Smooth muscle cell (in vitro differentiated cells): ENCODE measurements at regions not wholly inside any gene's neighbourhood (a gene's known extent, or its start where the extent isn't known, plus 50 kb on each side); places are given as distances from the start of the nearest gene placed in this dataset.

Source experiments
- DNase-seq: peaks from one replicate; lab custom pipeline; 2025; ENCODE audit not compliant: unreplicated experiment; lab: John Stamatoyannopoulos, UW
- H2AFZ ChIP-seq: fragments of 200-600 bp; sonication (generic); 2 replicates; pipeline ENCODE4 v1.6.0; 2016; ENCODE audit warnings: antibody characterized with exemption, low read depth, mild to moderate bottlenecking
- H3F3A ChIP-seq: fragments of 200-600 bp; sonication (generic); 2 replicates; pipeline ENCODE4 v1.6.0; 2017; ENCODE audit warnings: antibody characterized with exemption, low read depth
- H3K27ac ChIP-seq: fragments of 200-600 bp; sonication (generic); 2 replicates; pipeline ENCODE4 v1.5.1; 2016; ENCODE audit warnings: low read depth, mild to moderate bottlenecking
- H3K27me3 ChIP-seq: fragments of 200-600 bp; sonication (generic); 2 replicates; pipeline ENCODE4 v1.6.1; 2016; ENCODE audit warnings: low read depth, mild to moderate bottlenecking
- H3K36me3 ChIP-seq: fragments of 200-600 bp; sonication (generic); 2 replicates; pipeline ENCODE4 v1.5.1; 2016; ENCODE audit warnings: low read depth
- H3K4me1 ChIP-seq: fragments of 200-600 bp; sonication (generic); 2 replicates; pipeline ENCODE4 v1.5.1; 2016; ENCODE audit warnings: low read depth
- H3K4me2 ChIP-seq: fragments of 200-600 bp; sonication (generic); 2 replicates; pipeline ENCODE4 v1.6.0; 2016; ENCODE audit warnings: mild to moderate bottlenecking
- H3K4me3 ChIP-seq: fragments of 200-600 bp; sonication (generic); 2 replicates; pipeline ENCODE4 v1.5.1; 2016; ENCODE audit warnings: mild to moderate bottlenecking
- H3K79me2 ChIP-seq: fragments of 200-600 bp; sonication (generic); 2 replicates; pipeline ENCODE4 v1.6.0; 2016; ENCODE audit warnings: low read depth, mild to moderate bottlenecking
- H3K9ac ChIP-seq: fragments of 200-600 bp; sonication (generic); 2 replicates; pipeline ENCODE4 v1.6.0; 2016; ENCODE audit warnings: low read depth
- H3K9me3 ChIP-seq: fragments of 200-600 bp; sonication (generic); replicated peaks from 2 replicates; pipeline ENCODE4 v1.5.1; 2016; ENCODE audit warnings: low read depth
- H4K20me1 ChIP-seq: fragments of 200-600 bp; sonication (generic); 2 replicates; pipeline ENCODE4 v1.6.0; 2016; ENCODE audit warnings: low read depth
- WGBS: methylation state at CpG from one replicate; pipeline ENCODE4 v1.1.7; 2016; ENCODE audit warnings: low lambda C conversion rate; 5-methylcytosine and 5-hydroxymethylcytosine counted together
- TF ChIP-seq, protein P1 (sequence below): fragments of 200-600 bp; sonication (generic); IDR thresholded peaks from 2 replicates; pipeline ENCODE4 v1.5.1; 2017; ENCODE audit warnings: borderline replicate concordance, mild to moderate bottlenecking, antibody characterized with exemption; ENCODE audit not compliant: insufficient read depth, poor library complexity, severe bottlenecking

DNA sequence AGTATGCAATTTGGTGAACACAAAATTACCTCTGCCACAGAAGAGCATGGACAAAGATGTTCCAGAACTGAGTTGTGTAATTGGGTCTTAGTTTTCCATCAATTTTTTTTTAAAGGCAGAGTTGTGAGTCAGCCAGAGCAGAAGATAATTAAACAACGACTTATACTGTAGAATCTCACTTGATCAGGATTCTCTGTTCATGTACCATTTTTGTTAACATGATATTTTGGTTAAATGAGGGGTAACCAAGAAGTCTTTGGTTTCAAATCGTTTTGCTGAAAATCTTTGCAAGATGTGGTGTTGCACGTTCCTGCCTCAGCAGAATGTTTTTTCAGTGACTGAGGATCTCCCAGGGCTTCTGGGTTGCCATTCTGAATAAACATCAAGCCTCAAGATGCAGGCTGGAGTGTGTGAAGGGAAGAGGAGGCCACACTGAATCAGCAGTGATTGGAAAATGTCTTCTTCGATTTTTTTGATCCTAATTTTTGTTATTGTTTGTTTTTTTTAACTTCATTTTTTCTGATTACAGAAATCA, 232.6 kb upstream of the IRX3 start:
- H3K4me1 ChIP-seq = no peaks in the 10 kb centered on the region
- TF ChIP-seq, protein P1, sequence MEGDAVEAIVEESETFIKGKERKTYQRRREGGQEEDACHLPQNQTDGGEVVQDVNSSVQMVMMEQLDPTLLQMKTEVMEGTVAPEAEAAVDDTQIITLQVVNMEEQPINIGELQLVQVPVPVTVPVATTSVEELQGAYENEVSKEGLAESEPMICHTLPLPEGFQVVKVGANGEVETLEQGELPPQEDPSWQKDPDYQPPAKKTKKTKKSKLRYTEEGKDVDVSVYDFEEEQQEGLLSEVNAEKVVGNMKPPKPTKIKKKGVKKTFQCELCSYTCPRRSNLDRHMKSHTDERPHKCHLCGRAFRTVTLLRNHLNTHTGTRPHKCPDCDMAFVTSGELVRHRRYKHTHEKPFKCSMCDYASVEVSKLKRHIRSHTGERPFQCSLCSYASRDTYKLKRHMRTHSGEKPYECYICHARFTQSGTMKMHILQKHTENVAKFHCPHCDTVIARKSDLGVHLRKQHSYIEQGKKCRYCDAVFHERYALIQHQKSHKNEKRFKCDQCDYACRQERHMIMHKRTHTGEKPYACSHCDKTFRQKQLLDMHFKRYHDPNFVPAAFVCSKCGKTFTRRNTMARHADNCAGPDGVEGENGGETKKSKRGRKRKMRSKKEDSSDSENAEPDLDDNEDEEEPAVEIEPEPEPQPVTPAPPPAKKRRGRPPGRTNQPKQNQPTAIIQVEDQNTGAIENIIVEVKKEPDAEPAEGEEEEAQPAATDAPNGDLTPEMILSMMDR = no peak
- peaks cover 13% of the 10 kb centered on the region for H3K27me3 ChIP-seq
- no peak overlapping the region for H3K4me2 ChIP-seq
- no peaks in the 10 kb centered on the region for H3K9me3 ChIP-seq
- no peaks in the 10 kb centered on the region for H3K79me2 ChIP-seq
- H3K36me3 ChIP-seq = no peaks in the 10 kb centered on the region
- H4K20me1 ChIP-seq = no peaks in the 10 kb centered on the region
- no peak overlapping the region for H2AFZ ChIP-seq
- no peak overlapping the region for H3K27ac ChIP-seq
- no peak for DNase-seq
- no peak overlapping the region for H3K4me3 ChIP-seq
- H3K9ac ChIP-seq = no peak overlapping the region
- no peaks in the 10 kb centered on the region for H3F3A ChIP-seq
- 60% methylated on average over 4 of the region's 4 CpGs for WGBS

DNA sequence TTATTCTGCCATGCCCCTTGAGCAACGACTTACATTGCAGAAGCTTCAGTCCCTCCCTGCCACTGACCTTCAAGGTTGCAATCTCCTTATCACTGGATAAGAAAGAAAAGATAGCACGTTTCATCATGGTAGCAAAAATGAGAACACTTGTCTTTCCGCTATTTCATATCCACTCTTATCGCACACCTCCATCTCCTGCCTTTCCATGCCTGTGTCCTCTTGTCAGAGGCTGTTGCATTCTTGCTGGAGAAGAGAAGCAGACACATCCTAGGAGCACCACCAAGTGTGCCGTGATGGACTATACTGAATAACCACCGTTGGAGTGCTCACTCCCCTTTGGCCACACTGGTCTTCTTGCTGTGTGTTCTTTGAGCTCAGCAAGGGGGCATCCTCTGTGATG, 230.6 kb upstream of the IRX3 start:
- TF ChIP-seq, protein P1 = no peak
- Histone ChIP-seq H3K27ac (no peak overlapping the region), H3K4me1 (peaks cover 4% of the 10 kb centered on the region), H3K36me3 (no peaks in the 10 kb centered on the region), H3K4me3 (no peak overlapping the region), H3K9ac (no peak overlapping the region), H2AFZ (no peak overlapping the region), H4K20me1 (no peaks in the 10 kb centered on the region), H3F3A (no peaks in the 10 kb centered on the region), H3K4me2 (no peak overlapping the region), H3K9me3 (no peaks in the 10 kb centered on the region), H3K27me3 (peaks cover 13% of the 10 kb centered on the region), H3K79me2 (no peaks in the 10 kb centered on the region)
- DNase-seq = no peak
- 72% methylated on average over 6 of the region's 6 CpGs for WGBS

DNA sequence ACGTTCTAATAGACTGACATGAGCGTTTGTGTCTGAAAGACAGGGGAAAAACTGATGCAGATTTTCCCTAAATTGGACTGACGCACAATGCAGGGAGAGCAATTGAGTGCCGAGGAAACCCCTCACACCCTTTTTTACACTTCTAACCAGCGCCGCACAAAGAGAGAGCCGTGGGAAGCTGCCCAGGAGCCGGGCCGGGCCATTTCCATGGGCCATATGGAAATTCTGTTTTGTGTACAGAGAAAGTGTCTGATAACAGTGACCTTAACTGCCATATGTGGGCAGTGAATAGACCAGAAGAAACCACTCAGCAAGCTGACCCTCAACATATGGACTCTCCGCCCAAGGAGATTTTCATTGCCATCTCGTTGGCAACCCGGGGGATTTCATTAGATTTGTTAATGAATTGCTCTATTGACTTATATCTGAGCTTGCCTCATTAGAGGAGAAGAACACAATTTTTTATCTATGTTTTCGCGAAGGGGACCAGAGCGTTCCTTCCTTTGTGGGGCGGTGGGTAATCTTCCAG, 225.9 kb upstream of the IRX3 start:
- no peak overlapping the region for H3K4me2 ChIP-seq
- H3K36me3 ChIP-seq = no peaks in the 10 kb centered on the region
- peaks cover 37% of the 10 kb centered on the region for H3K27me3 ChIP-seq
- H3F3A ChIP-seq = no peaks in the 10 kb centered on the region
- no peak overlapping the region for H2AFZ ChIP-seq
- no peaks in the 10 kb centered on the region for H3K9me3 ChIP-seq
- WGBS = 70% methylated on average over 16 of the region's 16 CpGs
- no peak overlapping the region for H3K4me3 ChIP-seq
- DNase-seq = no peak
- H3K79me2 ChIP-seq = no peaks in the 10 kb centered on the region
- TF ChIP-seq, protein P1 = no peak
- no peaks in the 10 kb centered on the region for H4K20me1 ChIP-seq
- no peak overlapping the region for H3K9ac ChIP-seq
- H3K27ac ChIP-seq = no peak overlapping the region
- H3K4me1 ChIP-seq = peaks cover 10% of the 10 kb centered on the region

DNA sequence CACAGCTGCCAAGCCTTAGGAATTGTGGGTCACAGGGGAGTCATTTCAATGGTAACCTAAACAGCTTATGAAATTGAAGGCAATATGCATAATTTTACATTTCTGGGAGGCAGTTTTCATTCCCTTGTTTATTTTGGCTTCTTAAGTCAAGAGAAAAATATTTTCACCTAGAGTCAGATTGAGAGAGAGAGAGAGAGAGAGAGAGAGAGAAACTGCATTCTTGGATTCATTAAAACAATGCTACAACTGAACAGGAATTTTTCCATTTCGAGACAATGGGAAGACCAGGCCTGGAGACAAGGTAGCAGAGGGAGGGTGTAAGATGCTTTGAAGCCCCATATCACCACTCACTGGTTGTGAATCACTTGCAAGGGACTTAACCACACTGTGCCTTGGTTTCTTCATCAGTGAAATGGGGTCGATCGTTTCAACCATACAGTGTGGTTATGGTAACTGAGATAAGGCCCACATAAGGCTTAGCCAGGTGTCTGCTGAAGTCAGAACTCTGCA, 224.7 kb upstream of the IRX3 start:
- H3K9me3 ChIP-seq = no peaks in the 10 kb centered on the region
- no peak overlapping the region for H3K4me3 ChIP-seq
- no peaks in the 10 kb centered on the region for H3F3A ChIP-seq
- H3K27ac ChIP-seq = no peak overlapping the region
- H4K20me1 ChIP-seq = no peaks in the 10 kb centered on the region
- TF ChIP-seq, protein P1 = no peak
- DNase-seq = no peak
- H3K4me1 ChIP-seq = peaks cover 17% of the 10 kb centered on the region
- no peak overlapping the region for H3K9ac ChIP-seq
- no peaks in the 10 kb centered on the region for H3K79me2 ChIP-seq
- no peaks in the 10 kb centered on the region for H3K36me3 ChIP-seq
- H3K4me2 ChIP-seq = no peak overlapping the region
- peaks cover 45% of the 10 kb centered on the region for H3K27me3 ChIP-seq
- 90% methylated on average over 3 of the region's 3 CpGs for WGBS
- no peak overlapping the region for H2AFZ ChIP-seq
